WTC11 (cell line): ENCODE measurements at regions not wholly inside any gene's neighbourhood (a gene's known extent, or its start where the extent isn't known, plus 50 kb on each side); places are given as distances from the start of the nearest gene placed in this dataset.

Experiments
- ATAC-seq: fragments of 200-7000 bp; cut with Tn5 transposase; 2 replicates; pipeline ENCODE4 v1.10.0; 2021; ENCODE audit warnings: mild to moderate bottlenecking, moderate library complexity
- CTCF ChIA-PET: fragments of 300-600 bp; sonication (Branson Sonifier 250); formaldehyde crosslinking; loops from one replicate; lab custom pipeline; 2021; ENCODE audit warnings: antibody characterized with exemption; lab: Charles Lee
- POLR2A ChIA-PET: fragments of 350-600 bp; sonication (Branson Sonifier 250); formaldehyde crosslinking; loops from one replicate; lab custom pipeline; 2021; ENCODE audit warnings: antibody characterized with exemption; lab: Charles Lee
- DNase-seq: peaks from one replicate; pipeline ENCODE4 v3.0.0; 2021; ENCODE audit warnings: low spot score
- H3K27ac Mint-ChIP-seq: 2 replicates; pipeline ENCODE4 v1.8.0; 2021; ENCODE audit warnings: mixed read lengths
- H3K27me3 Mint-ChIP-seq: 2 replicates; pipeline ENCODE4 v1.8.0; 2021; ENCODE audit warnings: low read depth, mild to moderate bottlenecking, moderate library complexity, mixed read lengths
- H3K36me3 Mint-ChIP-seq: 2 replicates; pipeline ENCODE4 v1.8.0; 2021; ENCODE audit warnings: mixed read lengths
- H3K4me1 Mint-ChIP-seq: 2 replicates; pipeline ENCODE4 v1.8.0; 2022; ENCODE audit warnings: mixed read lengths
- H3K4me3 Mint-ChIP-seq: 2 replicates; pipeline ENCODE4 v1.8.0; 2021; ENCODE audit warnings: mild to moderate bottlenecking, moderate library complexity, mixed read lengths
- H3K9me3 Mint-ChIP-seq: 2 replicates; pipeline ENCODE4 v1.8.0; 2021; ENCODE audit warnings: mixed read lengths
- ARID4B ChIP-seq: sonication (generic); formaldehyde crosslinking; IDR thresholded peaks from 2 replicates; pipeline ENCODE4 v1.8.0; 2023; ENCODE audit warnings: missing genetic modification reagents, mild to moderate bottlenecking, borderline replicate concordance
- ATF3 ChIP-seq: sonication (generic); formaldehyde crosslinking; conservative IDR thresholded peaks from 2 replicates; pipeline ENCODE4 v1.8.1; 2022; ENCODE audit warnings: mild to moderate bottlenecking, missing genetic modification reagents
- ATF6 ChIP-seq: sonication (generic); formaldehyde crosslinking; IDR thresholded peaks from 2 replicates; pipeline ENCODE4 v1.8.1; 2023; ENCODE audit warnings: mild to moderate bottlenecking, missing genetic modification reagents
- E2F1 ChIP-seq: sonication (generic); formaldehyde crosslinking; IDR thresholded peaks from 2 replicates; pipeline ENCODE4 v1.8.0; 2022; ENCODE audit warnings: mild to moderate bottlenecking, missing genetic modification reagents
- E2F5 ChIP-seq: sonication (generic); formaldehyde crosslinking; IDR thresholded peaks from 2 replicates; pipeline ENCODE4 v1.8.1; 2022; ENCODE audit warnings: mild to moderate bottlenecking, moderate library complexity, missing genetic modification reagents
- ELF4 ChIP-seq: sonication (generic); formaldehyde crosslinking; IDR thresholded peaks from 2 replicates; pipeline ENCODE4 v1.8.1; 2022; ENCODE audit warnings: low read depth, mild to moderate bottlenecking, moderate library complexity, missing genetic modification reagents
- ERG ChIP-seq: fragments of 250-450 bp; sonication (Bioruptor Pico); IDR thresholded peaks from 2 replicates; pipeline ENCODE4 v1.8.0; 2021; ENCODE audit warnings: mild to moderate bottlenecking
- FOXK1 ChIP-seq: sonication (generic); formaldehyde crosslinking; IDR thresholded peaks from 2 replicates; pipeline ENCODE4 v1.8.0; 2022; ENCODE audit warnings: mild to moderate bottlenecking, moderate library complexity, missing genetic modification reagents
- GRHL2 ChIP-seq: fragments of 250-450 bp; sonication (Bioruptor Pico); IDR thresholded peaks from 2 replicates; pipeline ENCODE4 v1.8.0; 2022; ENCODE audit warnings: mild to moderate bottlenecking, moderate library complexity; ENCODE audit not compliant: insufficient replicate concordance, severe bottlenecking
- GTF2I ChIP-seq: fragments of 250-450 bp; sonication (Bioruptor Pico); conservative IDR thresholded peaks from 2 replicates; pipeline ENCODE4 v1.4.0; 2021; ENCODE audit warnings: mild to moderate bottlenecking
- IRF1 ChIP-seq: sonication (generic); formaldehyde crosslinking; IDR thresholded peaks from 2 replicates; pipeline ENCODE4 v1.8.0; 2023; ENCODE audit warnings: missing genetic modification reagents
- JAZF1 ChIP-seq: fragments of 250-450 bp; sonication (Bioruptor Pico); IDR thresholded peaks from 2 replicates; pipeline ENCODE4 v1.9.0; 2021; ENCODE audit warnings: moderate library complexity, mild to moderate bottlenecking, inconsistent platforms
- MXD4 ChIP-seq: fragments of 250-450 bp; sonication (Bioruptor Pico); IDR thresholded peaks from 2 replicates; pipeline ENCODE4 v1.8.0; 2021; ENCODE audit warnings: mild to moderate bottlenecking, moderate library complexity, borderline replicate concordance
- PRRX2 ChIP-seq: fragments of 250-450 bp; sonication (Bioruptor Pico); IDR thresholded peaks from 2 replicates; pipeline ENCODE4 v1.8.0; 2021; ENCODE audit warnings: mild to moderate bottlenecking
- TEAD1 ChIP-seq: sonication (generic); formaldehyde crosslinking; IDR thresholded peaks from 2 replicates; pipeline ENCODE4 v1.8.0; 2022; ENCODE audit warnings: mild to moderate bottlenecking, missing genetic modification reagents
- ZNF138 ChIP-seq: sonication (generic); formaldehyde crosslinking; conservative IDR thresholded peaks from 2 replicates; pipeline ENCODE4 v1.8.1; 2022; ENCODE audit warnings: mild to moderate bottlenecking, moderate library complexity, missing genetic modification reagents
- ZNF281 ChIP-seq: sonication (generic); formaldehyde crosslinking; IDR thresholded peaks from 2 replicates; pipeline ENCODE4 v1.8.0; 2023; ENCODE audit warnings: mild to moderate bottlenecking, missing genetic modification reagents
- ZNF423 ChIP-seq: fragments of 250-450 bp; sonication (Bioruptor Pico); IDR thresholded peaks from 2 replicates; pipeline ENCODE4 v2.1.2; 2022; ENCODE audit warnings: mild to moderate bottlenecking, moderate library complexity
- ZNF532 ChIP-seq: fragments of 250-450 bp; sonication (Bioruptor Pico); IDR thresholded peaks from 2 replicates; pipeline ENCODE4 v1.9.0; 2021; ENCODE audit warnings: mild to moderate bottlenecking, borderline replicate concordance

GRCh38 chr17:68780596-68780995, 174.6 kb downstream of the ABCA8 start (continued):
- TF ChIP-seq ATF6 (no peak), MXD4 (no peak), ZNF281 (CRISPR knock-in tag) (no peak), JAZF1 (no peak), ELF4 (CRISPR knock-in tag) (no peak), ZNF423 (no peak), FOXK1 (CRISPR knock-in tag) (no peak), E2F1 (no peak)

GRCh38 chr17:68778726-68779125, 176.5 kb downstream of the ABCA8 start:
- Mint-ChIP-seq H3K4me1 (peaks cover 4% of the 10 kb centered on the region; the same call in 1 of the 2 replicates), H3K27me3 (no peaks in the 10 kb centered on the region), H3K4me3 (no peak overlapping the region), H3K9me3 (peaks cover 25% of the 10 kb centered on the region), H3K27ac (no peak overlapping the region), H3K36me3 (peaks cover 16% of the 10 kb centered on the region)
- no peak for ATAC-seq
- ChIA-PET POLR2A (no interaction called here), CTCF (interaction anchor here (1.0 kb wide), 2 partner anchors 128 to 469 kb away, joined by 3 to 4 read pairs; no protein-coding TSS in a partner anchor)
- DNase-seq: no peak
- TF ChIP-seq PRRX2: no peak
- no peak for TF ChIP-seq GRHL2
- TF ChIP-seq IRF1 (CRISPR knock-in tag): no peak
- TF ChIP-seq E2F5 (CRISPR knock-in tag): no peak
- TF ChIP-seq GTF2I: no peak
- no peak for TF ChIP-seq ARID4B (CRISPR knock-in tag)
- no peak for TF ChIP-seq ATF3 (CRISPR knock-in tag)
- TF ChIP-seq ZNF138 (CRISPR knock-in tag): no peak
- no peak for TF ChIP-seq TEAD1 (CRISPR knock-in tag)
- no peak for TF ChIP-seq ZNF532 (CRISPR knock-in tag)
- TF ChIP-seq ERG (CRISPR knock-in tag): no peak
- no peak for TF ChIP-seq JAZF1
